Tibial nerve (tissue), 4 donors: ENCODE measurements at regions not wholly inside any gene's neighbourhood (a gene's known extent, or its start where the extent isn't known, plus 50 kb on each side); places are given as distances from the start of the nearest gene placed in this dataset.

Source experiments
- DNase-seq, 2 donors: peaks; one replicate each; pipeline ENCODE4 v3.0.0-alpha.2; 2019; ENCODE audit warnings: low spot score in 2 of 2
- H3K27ac ChIP-seq, 4 donors: fragments of 200-600 bp; sonication (generic) in 3 of 4; one replicate each; pipeline ENCODE4 v1.5.1; 2017 to 2019; ENCODE audit warnings: mild to moderate bottlenecking in 1 of 4
- H3K27me3 ChIP-seq, 2 donors: fragments of 200-600 bp; sonication (generic) in 1 of 2; one replicate each; pipeline versions ENCODE4 v1.5.1 to v1.6.0; 2017 to 2019
- H3K36me3 ChIP-seq, 3 donors: fragments of 200-600 bp; sonication (generic); one replicate each; pipeline ENCODE4 v1.5.1; 2018 to 2019
- H3K4me1 ChIP-seq, 4 donors: fragments of 200-600 bp; sonication (generic) in 3 of 4; one replicate each; pipeline ENCODE4 v1.5.1; 2017 to 2019
- H3K4me3 ChIP-seq, 4 donors: fragments of 200-600 bp; sonication (generic) in 3 of 4; one replicate each; pipeline ENCODE4 v1.5.1; 2017 to 2019; ENCODE audit warnings: mild to moderate bottlenecking in 1 of 4, moderate library complexity in 1 of 4
- H3K9me3 ChIP-seq, 4 donors: fragments of 200-600 bp; sonication (generic) in 3 of 4; one replicate each; pipeline ENCODE4 v1.5.1; 2017 to 2019
- CTCF ChIP-seq, 5 experiments: fragments of 200-600 bp in 3 of 5; fragments of 450-650 bp in 2 of 5; sonication (generic) in 3 of 5; IDR thresholded peaks; one replicate each; pipeline ENCODE4 v1.5.1; 2016 to 2019; ENCODE audit warnings: antibody characterized with exemption in 5 of 5, mild to moderate bottlenecking in 3 of 5, moderate library complexity in 2 of 5
- EP300 ChIP-seq, 2 donors: sonication (generic); formaldehyde crosslinking; IDR thresholded peaks; one replicate each; pipeline ENCODE4 v1.6.1; 2017; ENCODE audit warnings: antibody characterized with exemption in 2 of 2, mild to moderate bottlenecking in 1 of 2
- POLR2A ChIP-seq, 2 donors: fragments of 450-650 bp; IDR thresholded peaks; one replicate each; pipeline ENCODE4 v1.6.1; 2017; ENCODE audit warnings: antibody characterized with exemption in 2 of 2, mild to moderate bottlenecking in 2 of 2, moderate library complexity in 2 of 2
- WGBS, 2 donors: methylation state at CpG; one replicate each; pipeline ENCODE4 v1.1.5; 2018; 5-methylcytosine and 5-hydroxymethylcytosine counted together

- Histone ChIP-seq H3K4me1 (no peaks in the 10 kb centered on the region), H3K27me3 (no peaks in the 10 kb centered on the region), H3K4me3 (no peak overlapping the region), H3K36me3 (no peaks in the 10 kb centered on the region), H3K27ac (no peak overlapping the region), H3K9me3 (peaks cover 0 to 6% (median 0%) of the 10 kb centered on the region in 4 donors)
- TF ChIP-seq CTCF (IDR thresholded peaks at IDR 0.05) (no peak), EP300 (IDR thresholded peaks at IDR 0.05) (no peak), POLR2A (IDR thresholded peaks at IDR 0.05) (no peak)
- DNase-seq = no peak
- WGBS, 2 donors = 85 to 86% methylated on average over 2 of the region's 2 CpGs
Measured at GRCh38 chr11:15748741-15749140, 607.6 kb downstream of the SOX6 start.

GRCh38 chr11:15750535-15751308 lies 605.6 kb downstream of the SOX6 start:
- Histone ChIP-seq H3K27ac (no peak overlapping the region), H3K9me3 (peaks cover 0 to 17% (median 0%) of the 10 kb centered on the region in 4 donors), H3K4me1 (no peaks in the 10 kb centered on the region), H3K4me3 (no peak overlapping the region), H3K27me3 (no peaks in the 10 kb centered on the region), H3K36me3 (no peaks in the 10 kb centered on the region)
- 75 to 80% methylated on average over 11 of the region's 11 CpGs for WGBS, 2 donors
- no peak for TF ChIP-seq CTCF (IDR thresholded peaks at IDR 0.05)
- no peak for TF ChIP-seq EP300 (IDR thresholded peaks at IDR 0.05)
- no peak for DNase-seq

- Histone ChIP-seq H3K36me3 (no peaks in the 10 kb centered on the region), H3K9me3 (peaks cover 0 to 17% (median 0%) of the 10 kb centered on the region in 4 donors), H3K4me1 (no peaks in the 10 kb centered on the region), H3K4me3 (no peak overlapping the region), H3K27me3 (no peaks in the 10 kb centered on the region), H3K27ac (no peak overlapping the region)
- DNase-seq = no peak
- WGBS, 2 donors = 64 to 68% methylated on average over 1 of the region's 1 CpG
- TF ChIP-seq EP300 (IDR thresholded peaks at IDR 0.05) = no peak
- TF ChIP-seq POLR2A (IDR thresholded peaks at IDR 0.05) = no peak
- no peak for TF ChIP-seq CTCF (IDR thresholded peaks at IDR 0.05)
Measured at GRCh38 chr11:15754221-15754620, 602.1 kb downstream of the SOX6 start.

GRCh38 chr11:15757048-15757698 lies 599.2 kb downstream of the SOX6 start:
- Histone ChIP-seq H3K27me3 (no peaks in the 10 kb centered on the region), H3K4me1 (no peaks in the 10 kb centered on the region), H3K27ac (no peak overlapping the region), H3K9me3 (peaks cover 0 to 17% (median 0%) of the 10 kb centered on the region in 4 donors), H3K36me3 (no peaks in the 10 kb centered on the region), H3K4me3 (no peak overlapping the region)
- 80 to 87% methylated on average over 16 of the region's 16 CpGs for WGBS, 2 donors
- no peak for DNase-seq
- TF ChIP-seq CTCF (IDR thresholded peaks at IDR 0.05) = no peak
- no peak for TF ChIP-seq POLR2A (IDR thresholded peaks at IDR 0.05)
- TF ChIP-seq EP300 (IDR thresholded peaks at IDR 0.05) = no peak

GRCh38 chr11:15758857-15759465 lies 597.4 kb downstream of the SOX6 start:
- 81 to 85% methylated on average over 10 of the region's 10 CpGs for WGBS, 2 donors
- H3K4me1 ChIP-seq = no peaks in the 10 kb centered on the region
- no peaks in the 10 kb centered on the region for H3K27me3 ChIP-seq
- H3K4me3 ChIP-seq = no peak overlapping the region
- H3K27ac ChIP-seq = no peak overlapping the region
- H3K9me3 ChIP-seq = peaks cover 0 to 9% (median 0%) of the 10 kb centered on the region in 4 donors
- no peaks in the 10 kb centered on the region for H3K36me3 ChIP-seq
- TF ChIP-seq POLR2A (IDR thresholded peaks at IDR 0.05) (no peak), CTCF (IDR thresholded peaks at IDR 0.05) (no peak), EP300 (IDR thresholded peaks at IDR 0.05) (no peak)
- DNase-seq = no peak
